ENCODE measurements at regions not wholly inside any gene's neighbourhood (a gene's known extent, or its start where the extent isn't known, plus 50 kb on each side); places are given as distances from the start of the nearest gene placed in this dataset.

- no peak for TF ChIP-seq TEAD4 (IDR thresholded peaks at IDR 0.05; ENCODE audit: borderline replicate concordance, insufficient read depth)
- no peak for TF ChIP-seq SMC3 (IDR thresholded peaks at IDR 0.05; ENCODE audit: low read depth, low read length)
- TF ChIP-seq CTCF (IDR thresholded peaks at IDR 0.05): no peak
- TF ChIP-seq MAX (IDR thresholded peaks at IDR 0.05; ENCODE audit: low read depth): no peak
- no peak for TF ChIP-seq FOXJ3 (CRISPR knock-in tag; IDR thresholded peaks at IDR 0.05)
- TF ChIP-seq RXRA (IDR thresholded peaks at IDR 0.05; ENCODE audit: borderline replicate concordance, low read depth): no peak
- no peak for TF ChIP-seq YY1 (IDR thresholded peaks at IDR 0.05; ENCODE audit: low read depth)
- no peak for TF ChIP-seq REST (IDR thresholded peaks at IDR 0.05; ENCODE audit: low read depth, low read length)
These were observed 93.2 kb upstream of the TP53I11 start for GRCh38 chr11:45043755-45044475.

All from SK-N-SH (cell line).